Stomach (tissue), 8 donors: ENCODE measurements at regions not wholly inside any gene's neighbourhood (a gene's known extent, or its start where the extent isn't known, plus 50 kb on each side); places are given as distances from the start of the nearest gene placed in this dataset.

Experiments used
- DNase-seq, 2 donors: peaks; one replicate each; pipeline versions ENCODE4 v3.0.0 to v3.0.0-alpha.2; 2013 to 2019
- H3K27ac ChIP-seq, 5 donors: fragments of 200-600 bp in 4 of 5; sonication (generic) in 4 of 5; one replicate each; pipeline ENCODE4 v1.5.1; 2013 to 2019; ENCODE audit warnings: mild to moderate bottlenecking in 1 of 5, moderate library complexity in 1 of 5
- H3K27me3 ChIP-seq, 3 donors: fragments of 200-600 bp; sonication (generic); one replicate each; pipeline ENCODE4 v1.5.1; 2017 to 2019; ENCODE audit warnings: mixed run types in 1 of 3
- H3K36me3 ChIP-seq, 4 donors: fragments of 200-600 bp; sonication (generic); 1 replicate in 3 of 4; 2 replicates in 1 of 4; pipeline ENCODE4 v1.5.1; 2016 to 2019
- H3K4me1 ChIP-seq, 4 donors: fragments of 200-600 bp; sonication (generic); one replicate each; pipeline ENCODE4 v1.5.1; 2016 to 2019
- H3K4me3 ChIP-seq, 4 donors: fragments of 200-600 bp; sonication (generic) in 3 of 4; one replicate each; pipeline ENCODE4 v1.5.1; 2016 to 2019; ENCODE audit warnings: mild to moderate bottlenecking in 1 of 4
- H3K9me3 ChIP-seq, 4 donors: fragments of 200-600 bp; sonication (generic); one replicate each; pipeline ENCODE4 v1.5.1; 2016 to 2019
- CTCF ChIP-seq, 7 experiments: fragments of 450-650 bp in 4 of 7; fragments of 200-600 bp in 3 of 7; sonication (generic) in 3 of 7; IDR thresholded peaks; one replicate each; pipeline ENCODE4 v1.5.1; 2016 to 2019; ENCODE audit warnings: antibody characterized with exemption in 7 of 7, control low read depth in 2 of 7, mild to moderate bottlenecking in 1 of 7
- EP300 ChIP-seq: sonication (generic); formaldehyde crosslinking; IDR thresholded peaks from one replicate; pipeline ENCODE4 v1.6.1; 2017; ENCODE audit warnings: antibody characterized with exemption
- POLR2A ChIP-seq, 4 donors: fragments of 450-650 bp; IDR thresholded peaks; one replicate each; pipeline ENCODE4 v1.6.1; 2016; ENCODE audit warnings: antibody characterized with exemption in 4 of 4, control low read depth in 2 of 4, mild to moderate bottlenecking in 1 of 4, moderate library complexity in 1 of 4
- POLR2AphosphoS5 ChIP-seq, 3 donors: sonication (generic); formaldehyde crosslinking; IDR thresholded peaks; one replicate each; pipeline ENCODE4 v1.6.1; 2016; ENCODE audit warnings: antibody characterized with exemption in 3 of 3
- WGBS, 5 donors: extraction: QIAGEN DNeasy Blood & Tissue Kit in 3 of 5; methylation state at CpG; one replicate each; pipeline versions ENCODE4 v1.1.5 to v1.1.7; 2013 to 2018; 5-methylcytosine and 5-hydroxymethylcytosine counted together
- intact Hi-C: fragments of 100-400 bp; cut with DNase I; formaldehyde crosslinking; loops from one replicate; pipeline ENCODE4 v1.15.1; 2023; ENCODE audit warnings: low total_unique reads
- donor health status: healthy with polysubstance abuse.
- donor health status: Bipolar disorder and iron deficiency.
- donor health status: healthy.

- Histone ChIP-seq H3K9me3 (no peaks in the 10 kb centered on the region), H3K4me3 (no peak overlapping the region), H3K27me3 (no peaks in the 10 kb centered on the region), H3K36me3 (no peaks in the 10 kb centered on the region), H3K27ac (no peak overlapping the region), H3K4me1 (no peaks in the 10 kb centered on the region)
- intact Hi-C loops, result no loop called here
- TF ChIP-seq CTCF (IDR thresholded peaks at IDR 0.05) (no peak), POLR2A (IDR thresholded peaks at IDR 0.05) (no peak), POLR2AphosphoS5 (IDR thresholded peaks at IDR 0.05) (no peak), EP300 (no peak)
- WGBS, 5 donors, result 47 to 84% (median 62%) methylated on average over 1 of the region's 1 CpG
- no peak for DNase-seq
These were observed 210.7 kb downstream of the PPP1R2C start for GRCh38 chrX:42567268-42567667.

- WGBS, 5 donors, result 60 to 83% (median 67%) methylated on average over 2 of the region's 2 CpGs
These were observed 212.2 kb downstream of the PPP1R2C start for GRCh38 chrX:42565739-42566138.

GRCh38 chrX:42546800-42547199 is 231.2 kb downstream of the PPP1R2C start:
- 72 to 100% (median 100%) methylated on average over 1 of the region's 1 CpG for WGBS, 5 donors
- DNase-seq, result no peak
- no peak overlapping the region for H3K4me3 ChIP-seq
- no peaks in the 10 kb centered on the region for H3K36me3 ChIP-seq
- TF ChIP-seq POLR2A (IDR thresholded peaks at IDR 0.05) (no peak), CTCF (IDR thresholded peaks at IDR 0.05) (no peak), POLR2AphosphoS5 (IDR thresholded peaks at IDR 0.05) (no peak), EP300 (no peak)
- intact Hi-C loops, result no loop called here
- H3K27ac ChIP-seq, result no peak overlapping the region
- no peaks in the 10 kb centered on the region for H3K27me3 ChIP-seq
- H3K9me3 ChIP-seq, result no peaks in the 10 kb centered on the region
- H3K4me1 ChIP-seq, result no peaks in the 10 kb centered on the region

More at GRCh38 chrX:42565739-42566138, 212.2 kb downstream of the PPP1R2C start:
- no peak overlapping the region for H3K4me3 ChIP-seq
- DNase-seq, result no peak
- H3K4me1 ChIP-seq, result no peaks in the 10 kb centered on the region
- no peak overlapping the region for H3K27ac ChIP-seq
- intact Hi-C loops, result no loop called here
- no peaks in the 10 kb centered on the region for H3K9me3 ChIP-seq
- TF ChIP-seq POLR2AphosphoS5 (IDR thresholded peaks at IDR 0.05), result no peak
- no peak for TF ChIP-seq CTCF (IDR thresholded peaks at IDR 0.05)
- TF ChIP-seq EP300, result no peak
- no peak for TF ChIP-seq POLR2A (IDR thresholded peaks at IDR 0.05)
- H3K36me3 ChIP-seq, result no peaks in the 10 kb centered on the region
- no peaks in the 10 kb centered on the region for H3K27me3 ChIP-seq

GRCh38 chrX:42544883-42545282 is 233.1 kb downstream of the PPP1R2C start:
- DNase-seq, result no peak
- Histone ChIP-seq H3K27me3 (no peaks in the 10 kb centered on the region), H3K4me3 (no peak overlapping the region), H3K9me3 (no peaks in the 10 kb centered on the region), H3K4me1 (no peaks in the 10 kb centered on the region), H3K27ac (no peak overlapping the region), H3K36me3 (no peaks in the 10 kb centered on the region)
- WGBS, 5 donors, result 73 to 94% (median 88%) methylated on average over 2 of the region's 2 CpGs
- intact Hi-C loops, result no loop called here
- TF ChIP-seq POLR2A (IDR thresholded peaks at IDR 0.05), result no peak
- TF ChIP-seq CTCF (IDR thresholded peaks at IDR 0.05), result no peak
- no peak for TF ChIP-seq EP300
- no peak for TF ChIP-seq POLR2AphosphoS5 (IDR thresholded peaks at IDR 0.05)
